ENCODE measurements at regions not wholly inside any gene's neighbourhood (a gene's known extent, or its start where the extent isn't known, plus 50 kb on each side); places are given as distances from the start of the nearest gene placed in this dataset.

DNA sequence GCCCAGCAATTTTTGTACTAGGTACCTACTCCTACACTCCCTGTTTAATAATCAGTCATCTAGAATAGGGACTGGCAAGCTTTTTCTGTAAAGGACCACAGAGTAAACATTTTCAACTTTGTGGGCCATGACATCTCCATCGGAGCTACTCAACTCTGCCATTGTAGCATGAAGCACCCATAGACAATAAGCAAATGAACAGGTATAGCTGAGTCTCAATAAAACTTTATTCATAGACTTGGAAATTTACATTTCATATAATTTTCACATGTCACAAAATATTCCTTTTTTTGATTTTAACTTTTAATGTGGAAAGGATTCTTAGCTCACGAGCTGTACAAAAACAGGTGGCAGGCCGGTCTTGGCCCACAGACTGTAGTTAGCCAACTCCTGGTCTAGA is 345.8 kb downstream of the SOX9 start:
- H3K4me1 ChIP-seq (ENCODE audit: control insufficient read depth in 4 of 4, insufficient read depth in 4 of 4, low read length in 3 of 4) = no peaks in the 10 kb centered on the region
- H3K9ac ChIP-seq (ENCODE audit: low read depth in 1 of 2, low read length in 2 of 2) = no peak overlapping the region
- TF ChIP-seq YY1 (IDR thresholded peaks at IDR 0.05) (no peak), RXRA (IDR thresholded peaks at IDR 0.05) (no peak), JUND (IDR thresholded peaks at IDR 0.05) (no peak), FOXA1 (IDR thresholded peaks at IDR 0.05) (no peak), GABPA (IDR thresholded peaks at IDR 0.05 in 1 of 2, conservative IDR thresholded peaks at IDR 0.05 in 1 of 2) (no peak), RAD21 (IDR thresholded peaks at IDR 0.05) (no peak), EGR1 (IDR thresholded peaks at IDR 0.05; ENCODE audit: low read depth in 2 of 2) (no peak), HNF4G (IDR thresholded peaks at IDR 0.05) (no peak), TAF1 (conservative IDR thresholded peaks at IDR 0.05) (no peak)
- TF ChIP-seq, protein P1, sequence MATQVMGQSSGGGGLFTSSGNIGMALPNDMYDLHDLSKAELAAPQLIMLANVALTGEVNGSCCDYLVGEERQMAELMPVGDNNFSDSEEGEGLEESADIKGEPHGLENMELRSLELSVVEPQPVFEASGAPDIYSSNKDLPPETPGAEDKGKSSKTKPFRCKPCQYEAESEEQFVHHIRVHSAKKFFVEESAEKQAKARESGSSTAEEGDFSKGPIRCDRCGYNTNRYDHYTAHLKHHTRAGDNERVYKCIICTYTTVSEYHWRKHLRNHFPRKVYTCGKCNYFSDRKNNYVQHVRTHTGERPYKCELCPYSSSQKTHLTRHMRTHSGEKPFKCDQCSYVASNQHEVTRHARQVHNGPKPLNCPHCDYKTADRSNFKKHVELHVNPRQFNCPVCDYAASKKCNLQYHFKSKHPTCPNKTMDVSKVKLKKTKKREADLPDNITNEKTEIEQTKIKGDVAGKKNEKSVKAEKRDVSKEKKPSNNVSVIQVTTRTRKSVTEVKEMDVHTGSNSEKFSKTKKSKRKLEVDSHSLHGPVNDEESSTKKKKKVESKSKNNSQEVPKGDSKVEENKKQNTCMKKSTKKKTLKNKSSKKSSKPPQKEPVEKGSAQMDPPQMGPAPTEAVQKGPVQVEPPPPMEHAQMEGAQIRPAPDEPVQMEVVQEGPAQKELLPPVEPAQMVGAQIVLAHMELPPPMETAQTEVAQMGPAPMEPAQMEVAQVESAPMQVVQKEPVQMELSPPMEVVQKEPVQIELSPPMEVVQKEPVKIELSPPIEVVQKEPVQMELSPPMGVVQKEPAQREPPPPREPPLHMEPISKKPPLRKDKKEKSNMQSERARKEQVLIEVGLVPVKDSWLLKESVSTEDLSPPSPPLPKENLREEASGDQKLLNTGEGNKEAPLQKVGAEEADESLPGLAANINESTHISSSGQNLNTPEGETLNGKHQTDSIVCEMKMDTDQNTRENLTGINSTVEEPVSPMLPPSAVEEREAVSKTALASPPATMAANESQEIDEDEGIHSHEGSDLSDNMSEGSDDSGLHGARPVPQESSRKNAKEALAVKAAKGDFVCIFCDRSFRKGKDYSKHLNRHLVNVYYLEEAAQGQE (IDR thresholded peaks at IDR 0.05) = no peak
- TF ChIP-seq, protein P2, sequence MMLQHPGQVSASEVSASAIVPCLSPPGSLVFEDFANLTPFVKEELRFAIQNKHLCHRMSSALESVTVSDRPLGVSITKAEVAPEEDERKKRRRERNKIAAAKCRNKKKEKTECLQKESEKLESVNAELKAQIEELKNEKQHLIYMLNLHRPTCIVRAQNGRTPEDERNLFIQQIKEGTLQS (IDR thresholded peaks at IDR 0.05) = no peak
- 72% methylated on average over 3 of the region's 3 CpGs for WGBS
- H3K36me3 ChIP-seq (ENCODE audit: control insufficient read depth in 4 of 4, insufficient read depth in 3 of 4, low read depth in 1 of 4, low read length in 3 of 4) = no peaks in the 10 kb centered on the region
- no peak overlapping the region for H3K4me3 ChIP-seq (ENCODE audit: low read depth in 1 of 3, low read length in 3 of 3)
- no peak for DNase-seq (ENCODE audit: low spot score)
- peaks cover 0 to 3% (median 1%) of the 10 kb centered on the region in 4 donors for H3K27me3 ChIP-seq (ENCODE audit: control insufficient read depth in 4 of 4, insufficient read depth in 4 of 4, low read length in 3 of 4)
- H3K9me3 ChIP-seq (ENCODE audit: control insufficient read depth in 4 of 4, low read length in 3 of 4) = no peaks in the 10 kb centered on the region
- no peak overlapping the region for H3K27ac ChIP-seq (ENCODE audit: low read depth in 1 of 2, low read length in 2 of 2)

DNA sequence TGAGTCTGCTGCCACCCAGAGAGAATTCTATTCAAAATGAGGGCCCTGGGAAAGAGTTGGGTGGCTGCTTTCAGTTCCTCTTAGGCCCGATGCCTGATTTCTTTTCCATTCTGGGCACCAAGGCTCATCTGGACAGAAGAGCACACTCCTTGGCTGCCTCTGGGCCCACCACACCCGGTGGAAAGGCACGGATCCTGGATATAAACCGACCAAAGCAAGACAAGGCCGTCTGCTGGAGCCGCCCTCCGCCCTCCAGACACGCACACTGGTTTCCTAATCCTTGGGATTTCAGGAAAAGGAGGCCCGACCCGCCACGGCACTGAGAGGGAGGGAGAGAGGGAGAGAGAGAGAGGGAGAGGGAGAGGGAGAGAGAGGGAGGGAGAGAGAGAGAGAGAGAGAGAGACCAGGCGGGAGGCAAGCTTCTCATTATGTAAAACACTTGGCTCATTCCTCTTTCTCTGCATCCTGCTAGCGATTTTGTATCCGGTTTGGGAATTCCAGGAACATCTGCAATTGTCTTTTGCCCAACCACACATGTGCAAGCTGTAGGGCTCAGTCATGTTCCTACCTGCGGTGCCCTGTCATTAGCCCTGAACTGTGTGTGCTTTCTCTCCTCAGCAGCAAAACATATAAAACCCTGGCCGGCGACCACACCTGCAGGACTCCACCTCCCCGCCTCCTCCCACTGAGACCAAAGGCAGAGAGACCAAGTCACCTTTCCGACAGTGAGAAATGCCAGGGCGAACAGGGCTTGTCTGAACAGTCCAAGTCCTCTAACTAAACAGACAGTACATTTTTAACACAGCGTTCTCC is 347.2 kb downstream of the SOX9 start:
- Histone ChIP-seq H3K27me3 (ENCODE audit: control insufficient read depth in 4 of 4, insufficient read depth in 4 of 4, low read length in 3 of 4) (peaks cover 0 to 3% (median 1%) of the 10 kb centered on the region in 4 donors), H3K4me3 (ENCODE audit: low read depth in 1 of 3, low read length in 3 of 3) (no peak overlapping the region), H3K36me3 (ENCODE audit: control insufficient read depth in 4 of 4, insufficient read depth in 3 of 4, low read depth in 1 of 4, low read length in 3 of 4) (no peaks in the 10 kb centered on the region), H3K4me1 (ENCODE audit: control insufficient read depth in 4 of 4, insufficient read depth in 4 of 4, low read length in 3 of 4) (no peaks in the 10 kb centered on the region), H3K9ac (ENCODE audit: low read depth in 1 of 2, low read length in 2 of 2) (no peak overlapping the region), H3K9me3 (ENCODE audit: control insufficient read depth in 4 of 4, low read length in 3 of 4) (no peaks in the 10 kb centered on the region), H3K27ac (ENCODE audit: low read depth in 1 of 2, low read length in 2 of 2) (no peak overlapping the region)
- TF ChIP-seq, protein P2 (IDR thresholded peaks at IDR 0.05) = no peak
- TF ChIP-seq, protein P1 (IDR thresholded peaks at IDR 0.05) = no peak
- TF ChIP-seq, protein P3, sequence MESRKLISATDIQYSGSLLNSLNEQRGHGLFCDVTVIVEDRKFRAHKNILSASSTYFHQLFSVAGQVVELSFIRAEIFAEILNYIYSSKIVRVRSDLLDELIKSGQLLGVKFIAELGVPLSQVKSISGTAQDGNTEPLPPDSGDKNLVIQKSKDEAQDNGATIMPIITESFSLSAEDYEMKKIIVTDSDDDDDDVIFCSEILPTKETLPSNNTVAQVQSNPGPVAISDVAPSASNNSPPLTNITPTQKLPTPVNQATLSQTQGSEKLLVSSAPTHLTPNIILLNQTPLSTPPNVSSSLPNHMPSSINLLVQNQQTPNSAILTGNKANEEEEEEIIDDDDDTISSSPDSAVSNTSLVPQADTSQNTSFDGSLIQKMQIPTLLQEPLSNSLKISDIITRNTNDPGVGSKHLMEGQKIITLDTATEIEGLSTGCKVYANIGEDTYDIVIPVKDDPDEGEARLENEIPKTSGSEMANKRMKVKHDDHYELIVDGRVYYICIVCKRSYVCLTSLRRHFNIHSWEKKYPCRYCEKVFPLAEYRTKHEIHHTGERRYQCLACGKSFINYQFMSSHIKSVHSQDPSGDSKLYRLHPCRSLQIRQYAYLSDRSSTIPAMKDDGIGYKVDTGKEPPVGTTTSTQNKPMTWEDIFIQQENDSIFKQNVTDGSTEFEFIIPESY (IDR thresholded peaks at IDR 0.05) = no peak
- no peak for TF ChIP-seq FOXA2 (IDR thresholded peaks at IDR 0.05)
- TF ChIP-seq JUND (IDR thresholded peaks at IDR 0.05) = no peak
- no peak for TF ChIP-seq NR2F2 (IDR thresholded peaks at IDR 0.05)
- TF ChIP-seq TAF1 (conservative IDR thresholded peaks at IDR 0.05) = no peak
- DNase-seq (ENCODE audit: low spot score) = no peak
- WGBS = 53% methylated on average over 21 of the region's 21 CpGs

Measured in liver (tissue), 7 donors.